ENCODE measurements at regions not wholly inside any gene's neighbourhood (a gene's known extent, or its start where the extent isn't known, plus 50 kb on each side); places are given as distances from the start of the nearest gene placed in this dataset.

GRCh38 chr1:81298266-81298665 is 502.5 kb upstream of the ADGRL2 start:
- TF ChIP-seq EP300 (IDR thresholded peaks at IDR 0.05; ENCODE audit: borderline replicate concordance) (no peak), YY1 (IDR thresholded peaks at IDR 0.05; ENCODE audit: low read depth) (no peak), TCF12 (IDR thresholded peaks at IDR 0.05; ENCODE audit: low read depth) (no peak), TAF1 (IDR thresholded peaks at IDR 0.05; ENCODE audit: low read depth) (no peak), CREB1 (IDR thresholded peaks at IDR 0.05; ENCODE audit: low read depth) (no peak), CEBPB (IDR thresholded peaks at IDR 0.05) (no peak)
- TF ChIP-seq, protein P1, sequence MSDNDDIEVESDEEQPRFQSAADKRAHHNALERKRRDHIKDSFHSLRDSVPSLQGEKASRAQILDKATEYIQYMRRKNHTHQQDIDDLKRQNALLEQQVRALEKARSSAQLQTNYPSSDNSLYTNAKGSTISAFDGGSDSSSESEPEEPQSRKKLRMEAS (IDR thresholded peaks at IDR 0.05) = no peak
